ENCODE measurements at regions not wholly inside any gene's neighbourhood (a gene's known extent, or its start where the extent isn't known, plus 50 kb on each side); places are given as distances from the start of the nearest gene placed in this dataset.

- no peak for TF ChIP-seq POLR2AphosphoS5 (IDR thresholded peaks at IDR 0.05; ENCODE audit: low read depth, low read length)
- TF ChIP-seq POLR2A (IDR thresholded peaks at IDR 0.05; ENCODE audit: low read depth, low read length) = no peak
- no peak for TF ChIP-seq TAF1 (IDR thresholded peaks at IDR 0.05; ENCODE audit: low read depth, low read length)
- TF ChIP-seq PAX5 (IDR thresholded peaks at IDR 0.05; ENCODE audit: insufficient read depth, low read length, severe bottlenecking) = no peak
These were observed 576.7 kb upstream of the PCDH9 start for GRCh38 chr13:67806796-67807195.
